Jurkat, Clone E6-1 (cell line): ENCODE measurements at regions not wholly inside any gene's neighbourhood (a gene's known extent, or its start where the extent isn't known, plus 50 kb on each side); places are given as distances from the start of the nearest gene placed in this dataset.
"Not testable (repeated sequence)": the region's sequence is repeated elsewhere in the genome, so short reads cannot be mapped to it uniquely, and the experiment has no call there.

Source experiments
- DNase-seq: peaks from one replicate; pipeline ENCODE4 v3.0.0-alpha.2; 2011; ENCODE audit warnings: low read depth, low spot score
- H3K4me3 ChIP-seq: 2 replicates; pipeline ENCODE4 v1.5.1; 2011; ENCODE audit warnings: mild to moderate bottlenecking, low read length, control low read depth, moderate library complexity

DNA sequence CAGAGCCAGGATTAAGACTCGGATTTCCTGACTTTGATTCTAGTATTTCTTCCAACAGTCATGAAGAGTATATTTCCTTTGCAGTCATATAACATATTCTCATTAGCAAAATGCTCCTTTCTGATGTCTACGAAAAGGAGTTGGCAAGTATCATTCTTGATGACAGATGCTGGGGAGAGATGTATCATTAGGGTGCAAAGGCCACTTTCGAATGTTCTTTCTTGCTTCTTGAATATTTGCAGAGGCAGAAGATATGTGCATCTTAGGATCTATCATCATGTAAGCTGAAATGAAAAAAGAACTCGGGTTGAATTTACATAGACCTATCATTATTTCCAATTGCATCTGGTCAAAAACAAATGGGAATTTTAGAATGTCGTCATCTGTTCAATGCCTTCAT lies 294.4 kb downstream of the BAMBI start:
- no peak for DNase-seq

DNA sequence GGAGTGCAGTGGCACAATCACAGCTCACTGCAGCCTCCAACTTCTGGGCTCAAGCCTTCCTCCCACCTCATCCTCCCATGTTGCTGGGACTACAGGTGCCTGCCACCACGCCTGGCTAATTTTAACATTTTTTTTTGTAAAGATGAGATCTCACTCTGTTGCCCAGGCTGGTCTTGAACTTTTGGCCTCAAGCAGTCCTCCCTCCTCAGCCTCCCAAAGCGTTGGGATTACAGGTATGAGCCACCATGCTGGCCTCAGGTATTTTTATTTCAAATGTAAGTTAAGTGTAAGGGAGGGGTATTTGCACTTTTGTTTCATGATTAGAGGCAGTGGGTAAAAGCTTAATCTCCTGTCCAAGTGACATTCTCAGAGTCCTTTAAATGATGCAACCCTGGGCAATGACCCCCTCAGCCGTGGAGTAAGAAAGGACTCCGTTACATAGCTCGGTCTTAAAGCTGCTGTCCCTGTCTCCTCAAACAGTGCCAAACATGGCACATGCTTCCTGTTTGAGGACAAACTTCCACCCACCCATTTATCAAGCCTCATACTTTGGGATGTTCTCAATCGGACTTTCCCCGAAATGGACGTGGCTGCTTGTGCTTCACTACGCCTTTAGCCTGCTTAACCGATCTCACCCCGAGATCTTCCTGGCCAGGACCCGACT lies 296.1 kb downstream of the BAMBI start:
- no peak overlapping the region for H3K4me3 ChIP-seq

More for the DNA sequence above, 294.4 kb downstream of the BAMBI start:
- no peak overlapping the region for H3K4me3 ChIP-seq

DNA sequence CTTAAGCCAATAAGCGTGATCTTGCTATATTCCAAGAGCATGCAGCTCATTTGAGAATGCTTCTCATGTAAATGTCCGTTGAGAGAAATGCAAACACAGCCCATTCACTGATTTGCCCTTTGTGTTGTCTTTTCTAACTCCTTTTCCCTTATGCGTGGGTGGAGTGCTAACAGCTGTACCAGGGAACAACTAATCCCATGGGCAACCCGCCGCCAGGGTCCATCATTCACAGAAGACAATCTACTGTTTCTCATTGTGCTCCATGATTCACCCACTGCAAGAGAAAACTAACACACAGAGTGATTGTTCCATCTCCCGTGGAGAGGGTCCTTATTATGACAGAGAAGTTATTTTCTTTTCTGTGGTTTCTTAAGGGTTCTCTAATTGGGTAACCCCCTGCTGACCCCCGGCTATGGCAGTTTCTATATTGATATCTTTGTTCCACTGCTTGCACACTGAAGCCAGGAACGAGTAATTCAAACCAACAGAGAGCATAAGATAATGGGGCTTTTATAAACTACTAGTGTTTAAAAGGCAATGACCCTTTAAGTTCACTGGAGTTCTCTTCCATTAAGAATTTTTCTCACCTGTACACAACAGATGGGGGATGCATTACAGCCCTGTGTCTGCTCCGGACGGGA lies 298.7 kb downstream of the BAMBI start:
- no peak for DNase-seq
- no peak overlapping the region for H3K4me3 ChIP-seq

More for the DNA sequence above, 296.1 kb downstream of the BAMBI start:
- DNase-seq, result no peak

DNA sequence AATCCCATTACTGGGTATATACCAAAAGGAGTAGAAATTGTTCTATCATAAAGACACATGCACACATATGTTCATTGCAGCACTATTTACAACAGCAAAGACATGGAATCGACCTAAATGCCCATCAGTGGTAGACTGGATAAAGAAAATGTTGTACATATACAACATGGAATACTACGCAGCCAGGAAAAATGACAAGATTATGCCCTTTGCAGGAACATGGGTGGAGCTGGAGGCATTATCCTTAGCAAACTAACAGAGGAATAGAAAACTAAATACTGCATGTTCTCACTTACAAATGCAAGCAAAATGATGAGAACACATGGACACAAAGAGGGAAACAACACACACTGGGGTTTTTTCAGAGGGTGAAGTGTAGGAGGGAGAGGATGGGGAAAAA lies 300.2 kb downstream of the BAMBI start:
- no peak for DNase-seq
- H3K4me3 ChIP-seq, result no peak overlapping the region

DNA sequence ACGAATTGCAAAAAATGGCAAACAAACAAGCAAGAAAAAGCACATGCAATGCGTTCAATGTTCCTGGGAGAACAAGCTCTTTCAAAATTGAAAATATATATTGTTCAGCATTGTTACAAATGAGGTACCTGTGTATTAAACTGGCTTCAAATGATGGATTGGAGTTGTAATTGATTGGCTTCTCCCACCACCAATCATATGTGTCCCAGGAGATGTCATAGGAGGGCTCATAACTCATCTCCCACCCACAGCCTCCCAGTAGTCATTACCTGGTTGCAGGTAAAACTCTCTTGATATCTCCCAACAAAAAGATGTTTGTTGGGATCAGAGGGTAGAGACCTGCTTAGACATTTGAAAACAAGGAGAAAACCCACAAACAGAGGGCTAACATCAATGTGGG lies 302.9 kb downstream of the BAMBI start:
- no peak overlapping the region for H3K4me3 ChIP-seq
- DNase-seq, result no peak

DNA sequence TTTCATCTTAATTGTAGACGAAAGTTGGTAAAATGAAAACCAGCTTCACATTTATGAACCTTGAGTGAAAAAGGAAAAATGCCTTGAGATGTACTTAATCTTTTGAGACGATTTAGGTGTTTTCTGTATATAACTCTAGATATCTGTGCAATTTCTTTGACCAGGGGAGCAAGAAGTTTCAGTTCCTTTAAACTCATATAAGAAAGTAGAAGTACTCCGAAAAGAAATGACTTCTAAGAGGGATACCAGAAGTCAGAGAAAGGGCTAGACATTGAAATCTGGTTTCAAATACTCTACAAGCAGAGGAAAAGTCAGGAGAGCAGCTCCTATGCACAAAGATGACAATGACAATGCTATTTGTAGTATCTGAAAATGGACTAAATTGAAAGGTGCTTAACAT lies 303.7 kb downstream of the BAMBI start:
- DNase-seq, result no peak
- H3K4me3 ChIP-seq, result no peak overlapping the region

DNA sequence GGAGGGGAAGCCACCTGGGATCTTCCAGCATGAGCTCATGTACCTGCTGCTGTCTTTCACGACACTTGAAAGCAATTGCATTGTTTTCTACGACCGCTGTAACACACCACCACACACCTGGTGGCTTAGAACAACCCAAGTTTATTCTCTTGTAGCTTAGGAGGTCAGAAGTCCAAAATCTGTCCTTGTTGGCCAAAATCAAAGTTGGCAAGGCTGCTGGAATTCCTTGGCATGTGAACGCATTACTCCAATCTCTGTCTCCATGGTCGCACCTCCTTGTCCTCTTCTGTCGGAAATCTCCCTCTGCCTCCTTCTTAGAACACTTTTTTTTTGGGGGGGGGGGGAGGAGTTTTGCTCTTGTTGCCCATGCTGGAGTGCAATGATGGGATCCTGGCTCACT lies 305.7 kb downstream of the BAMBI start:
- no peak for DNase-seq
- no peak overlapping the region for H3K4me3 ChIP-seq

DNA sequence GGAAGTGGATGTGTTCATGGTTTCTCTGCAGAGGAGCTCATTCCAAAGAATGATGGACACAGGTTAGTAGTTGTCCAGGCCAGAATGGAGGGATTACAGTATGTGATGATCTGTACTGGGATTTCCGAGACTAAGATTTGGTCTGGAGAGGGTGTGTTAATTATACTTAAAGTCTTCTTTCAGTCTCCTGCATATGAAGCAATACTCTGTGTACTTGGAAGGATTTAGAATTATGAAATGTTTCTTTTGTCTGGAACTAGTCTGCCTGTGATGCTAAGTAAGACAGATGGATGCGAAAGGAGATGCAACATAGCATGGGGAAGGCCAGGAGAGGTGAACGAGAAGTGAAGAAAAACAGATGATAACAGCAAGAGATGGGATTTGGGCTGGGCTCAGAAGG lies 305.1 kb upstream of the LYZL1 start:
- DNase-seq, result no peak
- no peak overlapping the region for H3K4me3 ChIP-seq

DNA sequence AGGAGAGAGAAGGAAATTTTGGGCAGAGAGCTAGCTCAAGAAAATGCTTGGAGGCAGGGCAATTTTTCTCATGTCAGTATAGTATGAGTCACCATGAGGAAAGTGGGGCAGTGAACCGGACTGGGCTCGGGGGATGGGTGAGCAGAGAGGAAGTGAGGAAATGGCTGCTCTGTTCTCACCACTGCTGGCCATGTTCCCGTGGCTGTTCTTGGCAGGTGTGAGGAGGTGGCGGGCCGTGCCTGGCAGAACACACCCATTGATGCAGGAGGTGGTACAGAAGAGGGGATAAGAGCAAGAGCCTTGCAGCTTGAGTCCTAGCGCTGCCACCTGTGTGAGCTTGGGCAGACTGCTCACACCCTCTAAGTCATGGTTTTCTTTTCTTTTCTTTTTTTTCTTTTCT lies 304.4 kb upstream of the LYZL1 start:
- H3K4me3 ChIP-seq, result no peak overlapping the region
- no peak for DNase-seq

DNA sequence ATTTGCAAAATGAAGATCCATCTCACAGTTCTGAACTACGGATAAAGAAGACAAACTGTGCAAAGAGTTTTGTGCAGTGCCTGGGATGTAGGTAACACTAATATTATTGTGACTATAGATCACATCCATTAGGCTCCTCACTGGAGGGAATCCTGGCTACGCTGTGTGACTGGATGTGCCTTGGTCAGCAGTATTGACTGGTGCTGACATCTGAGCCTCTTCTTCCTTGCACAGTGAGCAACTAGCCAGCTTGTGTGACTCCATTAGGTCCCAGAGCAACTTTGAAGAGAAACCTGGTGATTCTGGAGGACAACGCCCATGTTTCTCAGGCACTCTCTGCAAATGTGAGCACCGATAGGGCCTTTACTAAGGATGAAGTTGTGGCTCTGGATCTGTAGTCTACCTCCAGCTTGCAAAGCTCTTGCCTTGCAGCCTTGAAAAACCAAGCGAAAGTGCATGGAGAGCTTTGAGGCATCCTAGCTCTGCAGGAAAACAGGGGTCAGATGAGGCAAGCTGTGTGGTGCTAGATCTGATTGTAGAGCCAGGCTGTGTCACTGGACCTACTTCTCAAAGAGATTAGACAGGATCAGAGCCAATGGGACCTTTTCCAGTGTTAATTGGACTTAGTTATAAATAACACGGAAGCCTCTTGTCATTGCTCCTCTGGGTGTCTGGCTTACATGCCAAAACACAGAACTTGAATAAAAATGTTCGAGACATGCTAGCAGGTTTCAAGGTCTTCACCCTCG lies 303.6 kb upstream of the LYZL1 start:
- H3K4me3 ChIP-seq, result no peak overlapping the region
- no peak for DNase-seq

DNA sequence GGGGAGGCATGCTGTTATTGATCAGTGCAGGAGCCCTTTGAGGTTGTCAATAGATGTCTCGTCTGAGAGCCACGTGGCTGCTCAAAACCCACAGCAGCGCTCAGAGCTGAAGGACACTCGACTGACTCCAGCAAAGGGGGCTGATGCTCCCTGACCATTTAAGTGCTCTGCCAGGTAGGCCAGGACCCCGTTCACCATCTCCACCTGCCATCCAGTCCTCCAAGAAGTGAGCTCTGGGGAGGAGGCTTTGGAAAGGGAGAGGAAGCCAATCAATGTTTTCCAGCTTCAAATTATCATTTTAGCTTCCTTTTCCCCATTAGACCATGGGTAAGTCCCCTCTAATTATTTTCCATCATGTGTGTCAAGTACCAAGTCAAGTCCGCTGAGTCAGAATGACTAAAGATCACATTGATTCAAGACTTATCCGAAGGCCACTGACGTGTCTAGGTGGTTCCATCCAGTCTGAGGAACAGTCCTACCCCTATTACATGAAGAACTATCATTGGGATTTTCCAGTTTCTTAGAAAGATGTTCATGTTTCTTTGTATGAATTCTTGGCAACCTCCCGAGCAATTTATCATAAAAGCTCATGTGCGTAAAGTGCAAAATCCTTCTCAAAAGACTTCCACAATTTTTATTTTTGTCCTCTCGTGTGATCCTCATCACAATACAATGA lies 302.6 kb upstream of the LYZL1 start:
- no peak overlapping the region for H3K4me3 ChIP-seq
- DNase-seq, result no peak

DNA sequence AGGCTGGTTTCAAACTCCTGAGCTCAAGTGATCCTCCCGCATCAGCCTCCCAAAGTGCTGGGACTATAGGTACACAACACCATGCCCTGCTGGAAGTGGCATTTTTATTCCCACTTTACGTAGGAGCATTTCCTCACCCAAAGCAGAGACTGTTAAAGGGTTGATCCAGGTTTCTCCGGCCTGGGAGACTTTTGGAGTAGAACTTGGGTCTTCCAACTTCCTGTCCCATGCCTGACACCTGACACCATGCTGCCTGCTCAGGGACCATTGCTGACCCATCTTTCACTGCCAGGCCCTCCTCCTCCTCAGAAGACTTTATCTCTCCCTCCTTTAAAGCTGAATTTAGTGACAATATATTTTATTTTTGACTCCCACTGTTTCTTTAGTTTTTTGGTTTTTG lies 302.0 kb upstream of the LYZL1 start:
- H3K4me3 ChIP-seq, result no peak overlapping the region
- DNase-seq, result no peak

DNA sequence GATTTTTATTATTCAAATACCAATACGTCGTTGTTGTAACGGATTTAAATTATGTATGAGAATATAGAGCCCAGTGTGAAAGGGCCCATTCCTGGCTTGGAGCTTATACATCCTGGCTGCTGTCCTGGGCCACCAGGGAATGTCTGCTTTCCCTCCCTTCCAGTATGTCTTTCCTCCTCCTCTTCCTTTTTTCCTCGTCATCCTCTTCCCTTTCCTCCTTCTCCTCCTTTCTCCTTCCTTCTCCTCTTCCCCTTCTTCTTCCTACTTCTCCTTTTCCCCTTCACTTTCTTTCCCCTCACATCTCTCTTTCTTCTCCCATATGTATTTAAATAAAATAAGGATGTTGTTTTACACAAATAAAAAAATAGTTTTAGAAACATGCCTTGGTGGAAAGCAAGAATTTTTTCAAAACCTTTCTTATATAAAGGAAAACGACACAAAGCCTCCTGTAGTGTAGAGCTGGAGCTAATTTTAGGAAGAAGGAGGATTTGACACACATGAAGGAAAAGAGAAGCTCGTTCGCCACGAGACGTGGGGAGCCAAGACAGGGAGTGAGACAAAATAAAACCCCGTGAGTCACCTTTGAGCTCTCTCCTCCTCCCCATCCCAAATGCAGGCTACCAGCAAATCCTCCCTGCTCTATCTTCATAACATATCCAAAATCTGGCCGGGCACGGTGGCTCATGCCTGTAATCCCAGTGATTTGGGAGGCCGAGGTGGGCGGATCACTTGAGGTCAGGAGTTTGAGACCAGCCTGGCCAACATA lies 301.1 kb upstream of the LYZL1 start:
- no peak overlapping the region for H3K4me3 ChIP-seq
- DNase-seq, result no peak

DNA sequence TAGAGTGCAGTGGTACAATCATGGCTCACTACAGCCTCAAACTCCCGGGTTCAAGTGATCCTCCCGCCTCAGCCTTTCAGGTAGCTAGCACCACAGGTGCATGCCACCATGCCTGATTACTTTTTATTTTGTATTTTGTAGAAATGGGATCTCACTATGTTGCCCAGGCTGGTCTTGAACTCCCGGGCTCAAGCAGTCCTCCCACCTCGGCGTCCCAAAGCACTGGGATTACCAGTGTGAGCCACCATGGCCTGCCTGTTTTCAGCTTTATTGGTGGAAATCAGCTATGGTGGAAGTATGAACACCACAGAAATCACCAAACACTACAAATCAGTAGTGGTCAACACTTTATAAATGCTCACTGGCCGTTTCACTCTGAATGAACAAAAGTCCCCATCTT lies 299.9 kb upstream of the LYZL1 start:
- DNase-seq, result no peak
- H3K4me3 ChIP-seq, result no peak overlapping the region

DNA sequence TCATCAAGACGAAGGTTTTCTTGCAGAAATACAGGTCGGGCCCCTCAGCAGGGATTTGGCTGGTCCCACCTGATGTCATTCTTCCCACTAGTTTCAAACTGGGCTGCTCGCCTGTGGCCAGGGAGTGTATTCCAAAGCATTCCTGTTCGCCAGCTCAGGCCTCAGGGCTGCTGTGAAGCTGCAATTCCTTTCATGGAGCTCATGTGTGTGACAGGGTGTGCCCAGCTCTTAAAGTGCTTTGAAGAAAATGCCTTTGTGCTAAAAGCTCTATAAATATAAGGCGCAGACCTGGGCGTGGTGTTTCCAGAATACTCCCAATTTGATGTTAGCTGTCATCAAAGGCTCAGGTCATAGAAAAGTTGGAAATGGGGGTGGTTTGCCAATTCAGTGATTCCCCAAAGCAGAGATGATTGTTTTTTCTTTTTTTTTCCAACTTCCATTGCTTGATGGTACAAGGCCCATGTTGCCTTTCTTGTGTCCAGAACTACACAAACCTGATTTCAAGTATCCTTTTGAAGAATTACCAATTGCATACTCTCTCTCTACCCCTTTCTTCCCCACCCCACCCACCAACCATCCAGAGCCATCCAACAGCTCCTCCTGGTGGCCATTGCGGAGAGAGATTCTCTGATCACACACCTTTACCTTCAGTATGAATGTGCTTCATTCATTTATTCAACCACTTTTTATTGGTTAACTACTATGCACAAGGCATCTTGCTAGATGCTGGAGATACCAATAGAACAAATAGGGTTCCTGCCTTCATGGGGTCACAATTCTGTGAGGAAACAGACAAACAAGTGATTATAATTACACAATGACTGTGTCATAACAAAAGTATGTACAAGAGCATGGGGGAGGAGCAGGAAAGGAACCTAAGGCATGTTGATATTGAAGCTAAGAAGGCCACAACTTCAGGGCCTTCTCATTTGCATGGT lies 297.3 kb upstream of the LYZL1 start:
- no peak for DNase-seq
- H3K4me3 ChIP-seq, result no peak overlapping the region

DNA sequence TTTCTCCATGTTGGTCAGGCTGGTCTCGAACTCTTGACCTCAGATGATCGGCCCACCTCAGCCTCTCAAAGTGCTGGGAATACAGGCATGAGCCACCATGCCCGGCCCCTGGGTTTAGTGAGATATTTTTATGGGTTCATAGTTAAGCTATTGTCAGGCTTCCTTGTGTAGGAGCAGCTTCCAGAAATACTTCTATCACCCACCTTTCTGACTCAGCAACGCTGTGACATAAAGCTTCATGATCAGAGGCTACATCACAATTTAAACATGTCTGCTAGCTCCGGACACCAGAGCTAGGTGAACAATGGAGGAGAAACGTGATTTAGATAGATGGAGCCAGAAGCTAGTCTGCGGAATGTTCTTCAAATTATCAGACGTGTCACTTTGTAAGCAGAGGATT lies 295.8 kb upstream of the LYZL1 start:
- DNase-seq, result no peak
- no peak overlapping the region for H3K4me3 ChIP-seq

DNA sequence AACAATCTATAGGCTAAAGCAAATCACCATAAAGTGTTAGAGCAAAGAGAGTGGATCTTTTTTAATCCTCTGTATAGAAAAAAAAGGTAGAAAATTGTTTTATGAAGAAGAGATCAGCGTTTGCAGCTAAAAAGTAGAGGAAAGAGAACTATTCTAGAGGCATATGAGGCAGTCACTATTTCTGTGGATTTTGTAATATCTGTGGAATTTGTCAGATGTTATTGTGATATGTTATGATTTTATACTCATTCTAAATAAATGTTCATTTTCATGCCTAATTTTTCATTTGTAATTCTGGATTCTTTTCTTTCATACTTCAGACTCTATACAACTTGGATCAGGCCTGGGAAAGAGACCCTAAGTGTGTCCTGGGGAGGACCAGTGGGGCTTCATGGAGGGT lies 295.0 kb upstream of the LYZL1 start:
- H3K4me3 ChIP-seq, result no peak overlapping the region
- DNase-seq, result no peak

DNA sequence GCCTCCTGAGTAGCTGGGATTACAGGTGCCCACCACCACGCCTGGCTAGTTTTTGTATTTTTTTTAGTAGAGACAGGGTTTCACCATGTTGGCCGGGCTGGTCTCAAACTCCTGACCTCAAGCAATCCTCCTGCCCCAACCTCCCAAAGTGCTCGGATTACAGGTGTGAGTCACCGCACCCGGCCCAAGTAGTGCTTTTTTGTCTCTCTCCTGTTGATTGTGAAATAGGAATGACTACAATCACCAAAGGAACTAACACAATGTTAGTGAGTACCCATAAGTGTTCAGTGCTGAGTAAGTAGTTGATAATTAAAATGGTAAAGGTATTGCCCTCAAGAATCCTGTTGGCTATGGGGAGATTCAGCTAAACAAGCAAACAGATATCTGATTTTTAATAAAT lies 294.1 kb upstream of the LYZL1 start:
- DNase-seq, H3K4me3 ChIP-seq: not testable (repeated sequence)
